GM21619 (cell line): ENCODE measurements at regions not wholly inside any gene's neighbourhood (a gene's known extent, or its start where the extent isn't known, plus 50 kb on each side); places are given as distances from the start of the nearest gene placed in this dataset.

Source experiments
- ATAC-seq: cut with Tn5 transposase; IDR thresholded peaks from one replicate; pipeline ENCODE4 v1.9.1; 2021; ENCODE audit not compliant: unreplicated experiment

DNA sequence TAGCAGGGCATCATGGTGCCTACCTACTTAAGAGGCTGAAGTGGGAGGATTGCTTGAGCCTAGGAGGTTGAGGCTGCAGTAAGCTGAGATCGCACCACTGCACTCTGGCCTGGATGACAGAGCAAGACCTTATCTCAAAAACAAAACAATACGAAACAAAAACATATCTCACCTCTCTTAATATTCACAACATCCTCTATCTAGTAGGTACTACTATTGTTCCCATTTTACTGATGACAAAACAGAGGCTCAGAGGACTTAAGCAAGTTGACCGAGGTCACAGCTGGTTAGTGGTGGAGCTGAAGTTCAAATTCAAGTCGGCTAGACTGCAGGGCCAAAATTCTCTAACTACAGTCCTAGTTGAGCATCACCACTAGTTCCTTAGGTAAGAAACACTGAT, 172.3 kb upstream of the EEA1 start:
- no peak for ATAC-seq

DNA sequence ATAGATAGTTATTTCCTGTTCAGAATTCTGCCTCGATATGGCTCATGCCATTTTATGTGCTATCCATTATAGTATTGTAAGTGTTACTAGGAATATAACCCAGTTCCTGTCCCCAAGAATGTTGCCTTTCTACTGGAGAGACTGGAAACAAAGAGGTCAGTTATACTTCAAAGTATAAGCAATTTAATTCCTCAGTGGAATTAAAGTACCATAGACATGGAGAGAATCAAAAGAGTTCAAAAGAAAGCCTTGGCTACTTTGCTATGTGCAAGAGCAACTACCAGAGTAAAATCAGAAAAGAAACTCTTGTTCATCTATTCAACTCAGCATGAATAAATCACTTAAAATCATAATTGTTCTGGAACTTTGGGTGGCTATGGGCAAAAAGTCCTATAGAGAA, 173.2 kb upstream of the EEA1 start:
- no peak for ATAC-seq

DNA sequence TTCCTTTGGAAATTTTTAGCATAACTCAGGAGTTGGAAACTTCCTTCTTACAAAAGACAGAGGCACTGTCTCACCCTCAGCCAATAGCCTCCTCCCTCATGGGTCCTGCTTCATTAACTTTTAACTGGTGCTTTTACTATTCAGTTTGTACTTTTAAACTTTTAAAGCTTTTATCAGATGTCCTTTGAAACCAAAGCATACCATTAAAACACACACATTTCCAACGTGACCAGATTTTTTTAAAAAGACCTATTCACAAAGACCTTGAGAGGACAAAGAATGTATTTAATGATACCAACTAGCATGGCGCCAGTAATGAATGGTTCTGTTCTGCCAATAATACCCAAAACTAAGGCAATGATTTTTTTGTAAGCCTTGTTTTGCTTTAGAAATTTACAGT, 173.6 kb upstream of the EEA1 start:
- no peak for ATAC-seq

DNA sequence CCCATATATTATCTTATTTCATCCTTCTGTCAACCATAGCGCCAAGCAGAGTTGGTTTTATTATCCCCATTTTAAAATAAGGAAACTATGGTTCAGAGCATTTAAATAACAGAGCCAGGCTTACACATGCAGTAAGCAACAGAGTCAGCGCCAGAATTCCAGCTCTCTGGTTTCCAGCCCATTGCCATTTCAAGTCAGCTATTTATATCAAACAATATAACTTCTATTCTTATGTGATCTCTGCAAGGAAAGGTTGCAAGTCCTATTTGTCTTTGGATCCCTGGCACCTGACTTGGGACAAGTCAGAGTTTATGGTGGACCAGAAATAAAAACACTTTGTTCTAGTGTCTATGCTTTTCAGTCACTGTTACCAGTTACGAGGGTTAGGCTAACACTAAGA, 174.1 kb upstream of the EEA1 start:
- ATAC-seq: no peak

DNA sequence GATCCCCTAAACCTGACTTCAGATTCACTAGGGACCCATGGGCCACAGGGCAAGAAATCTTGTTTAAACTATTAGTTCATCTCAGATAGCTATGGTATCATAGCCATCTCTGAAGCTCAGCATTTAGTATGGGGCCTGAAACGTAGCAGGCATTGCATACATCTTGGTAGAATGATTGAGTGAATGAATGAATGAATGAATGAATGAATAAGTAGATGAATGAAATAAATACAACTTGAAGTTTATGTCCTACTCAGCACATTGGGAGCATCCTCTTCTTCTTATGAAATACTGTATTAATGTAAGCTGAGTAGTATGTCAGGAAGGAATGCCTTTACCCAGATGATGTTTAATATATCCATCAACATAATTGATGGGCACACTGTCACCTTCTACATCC, 175.4 kb upstream of the EEA1 start:
- ATAC-seq: no peak

DNA sequence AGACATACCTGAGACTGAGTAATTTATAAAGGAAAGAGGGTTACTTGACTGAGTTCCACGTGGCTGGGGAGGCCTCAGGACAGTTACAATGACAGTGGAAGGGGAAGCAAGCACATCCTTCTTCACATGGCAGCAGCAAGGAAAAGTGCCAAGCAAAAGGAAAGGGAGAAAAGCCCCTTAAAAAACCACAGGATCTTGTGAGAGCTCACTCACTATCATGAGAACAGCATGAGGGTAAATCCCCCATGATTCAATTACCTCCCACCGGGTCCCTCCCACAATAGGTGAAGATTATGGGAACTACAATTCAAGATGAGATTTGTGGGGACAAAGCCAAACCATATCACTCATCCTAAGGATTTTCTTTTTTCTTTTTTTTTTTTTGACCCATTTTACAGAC, 177.8 kb upstream of the EEA1 start:
- ATAC-seq: no peak

DNA sequence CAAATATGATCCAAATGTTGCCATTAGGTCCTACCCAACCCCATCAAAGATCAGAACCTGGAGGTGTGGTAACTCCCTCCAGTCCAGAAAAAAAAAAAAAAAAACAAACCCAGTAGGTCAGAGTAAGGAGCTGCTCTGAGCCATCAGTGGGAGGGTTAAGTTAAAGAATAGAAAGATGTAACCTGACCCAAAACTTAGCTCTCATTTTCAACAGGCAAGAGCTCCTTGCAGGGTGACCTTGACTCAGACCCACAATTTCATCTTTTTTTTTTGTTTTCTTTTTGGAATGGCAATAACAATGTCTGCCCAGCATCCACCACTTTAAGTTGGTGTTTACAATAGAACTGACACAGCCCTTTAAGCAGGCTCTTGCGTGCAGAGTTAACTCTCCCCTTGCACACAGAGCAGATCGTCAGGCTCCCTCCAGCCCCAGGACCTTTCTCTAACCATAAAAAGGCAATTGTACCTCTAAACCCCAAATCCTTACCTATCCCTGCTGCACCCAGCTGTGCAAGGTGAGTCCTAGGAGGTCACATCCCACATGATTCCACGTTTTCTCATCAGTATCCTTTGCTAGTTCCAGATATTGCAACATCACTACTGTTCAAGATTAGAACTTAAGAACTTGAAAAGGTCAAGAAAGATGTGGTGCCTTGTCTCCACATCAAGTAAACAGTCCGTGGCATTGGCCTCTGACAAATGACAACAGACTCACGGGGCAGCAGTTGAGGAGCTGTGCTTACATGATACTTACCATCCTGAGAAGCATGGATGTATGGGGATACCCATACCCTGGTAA, 178.6 kb upstream of the EEA1 start:
- ATAC-seq: no peak

DNA sequence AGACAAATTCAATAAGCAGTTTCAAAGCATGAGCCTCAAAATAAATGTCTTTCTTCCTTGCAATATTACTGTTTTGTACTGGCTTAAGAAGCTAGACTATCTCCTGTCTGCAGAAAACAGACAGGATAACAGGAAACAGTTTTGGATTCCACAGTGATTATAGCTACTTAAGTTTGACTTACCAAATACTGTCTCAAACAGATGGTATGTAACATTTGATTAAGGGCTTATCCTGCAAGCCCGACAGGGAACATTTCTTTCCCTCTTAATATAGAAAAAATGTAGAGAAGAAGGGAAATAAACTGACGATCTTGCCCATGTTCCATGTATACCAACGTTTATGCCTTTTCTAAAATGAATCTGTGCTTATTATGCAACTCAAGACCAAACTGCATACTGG, 179.9 kb upstream of the EEA1 start:
- no peak for ATAC-seq

DNA sequence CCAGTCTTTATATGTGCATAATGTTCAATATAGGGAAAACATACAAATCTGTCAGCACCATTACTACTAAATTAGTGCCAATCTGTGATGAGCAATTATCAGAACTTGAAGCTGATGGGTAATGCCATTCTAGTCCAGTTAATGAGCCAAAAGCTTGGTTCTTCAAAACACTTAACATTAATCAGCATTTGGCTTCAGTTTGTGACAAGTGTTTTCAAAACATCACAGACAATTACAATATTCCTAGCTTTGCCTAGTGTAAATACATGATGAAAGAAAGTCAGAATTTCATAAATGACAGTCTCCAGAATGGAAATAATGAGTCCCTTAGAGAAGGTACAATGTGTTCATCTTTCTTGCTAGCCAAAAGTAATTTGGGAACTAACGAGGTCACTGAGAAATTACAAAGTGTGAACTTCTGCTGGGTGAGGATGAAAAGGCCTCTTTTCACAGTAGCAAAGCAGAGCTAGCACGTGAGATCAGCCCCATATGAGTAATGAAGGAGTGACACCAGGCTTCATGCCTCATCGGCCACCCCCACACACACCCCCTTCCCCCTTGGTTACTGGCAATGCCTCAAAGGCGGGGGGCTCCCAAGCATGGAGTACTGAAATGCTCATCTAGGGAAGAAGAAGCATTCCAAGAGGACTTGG, 180.6 kb upstream of the EEA1 start:
- no peak for ATAC-seq

DNA sequence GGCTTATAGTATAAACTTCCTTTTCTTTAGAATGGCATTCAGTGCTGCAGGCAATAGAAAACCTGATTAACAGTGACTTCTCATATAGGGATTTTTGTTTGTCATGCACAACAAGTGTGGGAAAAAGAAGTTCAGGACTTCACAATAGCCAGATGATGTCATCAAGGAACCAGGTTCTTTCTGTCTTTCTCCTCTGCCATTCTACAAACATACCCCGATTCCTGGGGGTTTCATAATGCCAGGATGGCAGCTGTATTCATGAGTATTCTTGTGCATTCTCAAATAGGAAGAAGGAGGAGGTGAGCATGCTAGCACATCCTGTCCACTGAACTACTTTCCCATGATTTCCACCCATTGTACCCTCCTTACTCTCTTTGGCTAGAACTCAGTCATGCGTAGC, 182.7 kb upstream of the EEA1 start:
- ATAC-seq: no peak

DNA sequence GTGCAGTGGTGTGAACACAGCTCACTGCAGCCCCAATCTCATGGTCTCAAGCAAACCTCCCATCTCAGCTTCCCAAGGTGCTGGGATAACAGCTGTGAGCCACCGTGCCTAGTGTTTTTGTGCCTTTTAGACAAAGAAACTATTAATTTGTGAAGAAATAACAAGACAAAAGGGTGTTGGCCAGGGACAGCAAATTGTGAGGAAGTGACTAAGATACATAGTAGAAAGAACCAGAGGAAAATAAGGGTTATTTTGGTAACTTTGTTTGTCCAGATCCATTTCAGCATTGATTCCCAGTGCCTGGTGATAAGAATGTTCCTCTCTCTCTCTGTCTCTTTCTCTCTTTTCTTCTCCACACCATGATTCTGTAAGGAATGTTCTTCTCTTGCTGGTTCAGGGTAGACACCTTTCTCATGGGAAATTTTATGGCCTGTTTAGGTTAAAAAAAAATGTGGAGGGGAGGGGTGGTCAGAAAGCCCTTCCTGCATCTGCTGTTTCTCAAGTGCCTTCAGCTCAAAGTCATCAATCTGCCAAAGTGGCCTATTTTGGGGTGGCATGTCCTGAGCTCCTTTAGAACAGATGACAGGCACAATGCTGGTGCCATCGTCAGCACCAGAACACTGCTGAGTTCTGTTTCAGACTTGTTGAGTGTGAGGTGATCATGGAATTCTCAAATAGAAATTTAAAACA, 184.4 kb upstream of the EEA1 start:
- no peak for ATAC-seq

DNA sequence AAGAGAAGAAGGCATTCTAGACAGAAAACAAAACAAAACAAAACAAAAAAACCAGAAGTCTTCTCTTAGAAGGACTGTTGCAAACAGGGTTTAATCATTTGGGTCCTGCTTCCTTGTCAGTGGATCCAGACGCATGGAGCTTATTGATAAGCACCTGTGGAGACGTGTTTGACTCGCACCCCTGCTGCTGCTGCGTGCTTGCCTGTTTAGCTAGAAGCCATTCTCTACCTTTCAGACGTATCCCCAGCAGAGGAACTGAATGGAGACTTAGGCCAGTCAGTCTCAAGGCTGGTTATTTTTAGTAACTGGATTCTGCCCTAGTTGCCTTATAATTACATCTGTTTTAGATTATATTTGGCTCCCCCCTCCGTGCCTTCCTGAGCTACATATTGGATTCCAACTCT, 186.1 kb upstream of the EEA1 start:
- ATAC-seq: no peak

DNA sequence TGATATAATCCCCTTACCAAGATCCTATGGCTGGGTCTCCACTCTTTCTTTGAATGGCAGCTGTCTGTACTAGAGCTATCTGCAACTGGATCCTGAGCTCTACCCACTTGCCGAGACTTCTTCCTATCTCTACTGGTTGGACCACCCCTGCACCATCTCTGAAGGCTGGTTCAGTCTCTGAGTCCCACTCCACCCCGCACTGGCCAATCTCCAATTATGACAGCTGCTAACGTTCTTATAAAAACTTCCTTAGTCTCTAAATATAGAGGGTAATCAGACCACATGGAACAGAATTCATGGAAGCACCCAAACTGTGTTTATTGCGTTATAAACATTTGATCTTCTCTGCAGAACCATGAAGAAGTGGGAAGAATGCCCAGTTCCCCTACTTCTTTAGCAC, 186.6 kb upstream of the EEA1 start:
- no peak for ATAC-seq

DNA sequence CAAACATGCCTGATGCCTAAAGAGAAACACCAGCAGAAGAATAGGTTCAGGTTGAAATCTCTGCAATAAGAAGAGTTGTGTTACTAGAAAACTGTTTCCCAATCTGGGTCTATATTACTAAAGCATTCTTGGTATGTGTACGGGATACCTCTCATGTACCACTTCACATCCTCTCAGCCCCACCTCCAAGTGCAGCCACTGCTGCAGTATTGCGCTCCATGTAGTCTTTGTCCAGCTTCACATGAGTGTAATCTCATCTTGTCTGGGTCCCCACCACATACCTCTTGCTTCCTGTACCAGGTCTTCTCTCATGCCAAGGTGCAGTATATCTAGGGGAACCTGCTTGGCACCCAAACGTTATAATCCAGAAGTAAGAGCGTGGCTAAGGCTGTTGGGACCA, 187.5 kb upstream of the EEA1 start:
- ATAC-seq: no peak

DNA sequence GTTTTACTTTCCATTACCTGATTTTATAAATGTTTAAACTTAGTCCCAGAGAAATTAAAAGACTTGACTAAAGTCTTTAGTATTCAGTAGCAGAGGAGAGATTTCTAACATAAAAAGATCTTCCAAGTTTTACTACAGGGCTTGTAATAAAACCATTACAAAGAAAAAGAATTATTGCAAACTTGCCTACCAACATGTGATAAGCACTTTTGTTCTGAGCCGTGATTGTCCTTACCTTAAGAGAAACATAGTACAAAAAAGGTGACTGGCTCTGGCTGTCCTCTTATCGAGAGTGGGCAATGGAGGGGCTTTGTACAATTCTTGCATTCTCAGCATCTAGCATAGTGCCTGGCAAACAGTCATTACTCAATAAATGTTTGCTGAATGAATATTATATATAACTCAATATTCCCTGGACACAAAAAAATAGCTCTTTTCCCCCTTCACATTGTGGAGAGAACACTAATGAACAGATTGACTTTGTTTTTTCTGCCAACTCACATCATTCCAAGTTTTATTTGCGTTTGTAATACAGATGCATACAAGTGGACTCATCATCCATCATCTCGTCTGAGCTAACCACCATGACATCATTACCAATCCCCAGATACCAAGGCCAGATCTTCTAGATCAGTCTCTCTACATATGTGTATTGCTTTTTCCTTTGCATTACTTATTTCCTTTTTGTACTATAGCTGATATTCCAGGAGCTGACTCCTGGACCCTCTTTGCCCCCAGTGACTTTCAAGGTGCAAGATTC, 192.8 kb upstream of the EEA1 start:
- ATAC-seq: no peak

DNA sequence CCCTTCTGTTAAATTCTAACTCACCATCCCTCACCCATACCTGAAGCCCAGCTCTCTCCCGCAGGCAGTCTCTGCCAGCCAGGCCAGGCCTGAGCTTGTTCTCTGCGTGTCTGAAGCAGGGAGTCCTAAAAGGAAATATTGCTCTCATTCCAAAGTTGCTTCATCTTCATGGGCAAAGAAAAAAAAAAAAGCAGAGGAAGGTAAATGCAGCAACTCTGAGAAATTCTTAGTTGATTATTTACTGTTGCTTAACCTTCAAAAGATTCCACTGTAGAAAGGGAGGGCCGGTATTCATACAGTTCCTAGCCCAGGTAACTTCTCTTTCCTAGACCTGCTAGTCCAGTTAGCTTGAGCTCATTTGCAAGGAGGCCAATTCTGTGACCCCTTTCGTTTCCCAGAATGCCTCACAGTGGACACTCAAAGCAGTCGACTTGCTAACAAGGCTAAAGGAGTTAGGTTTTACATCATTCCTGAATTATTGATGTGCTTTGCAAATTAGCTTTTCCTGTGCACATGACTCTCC, 193.5 kb upstream of the EEA1 start:
- ATAC-seq: no peak

DNA sequence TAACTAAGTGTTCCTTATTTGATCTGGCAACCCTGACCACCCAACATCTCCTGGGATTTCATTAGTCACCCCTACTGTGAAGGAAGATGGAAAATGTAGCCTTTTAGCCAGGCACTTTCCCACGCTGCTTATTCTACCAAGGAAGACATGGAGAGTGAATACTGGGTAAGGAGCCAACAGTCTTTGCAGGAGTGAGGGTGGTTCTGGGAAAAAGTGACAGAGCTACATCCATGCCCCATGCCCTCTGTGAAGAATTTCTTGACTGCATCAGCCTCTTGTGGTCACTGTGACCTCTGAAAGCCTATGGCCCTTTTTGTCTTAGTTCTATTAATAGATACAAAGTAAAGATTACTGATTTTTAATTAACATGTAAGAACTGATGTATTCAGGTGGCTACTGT, 196.0 kb upstream of the EEA1 start:
- ATAC-seq: no peak

DNA sequence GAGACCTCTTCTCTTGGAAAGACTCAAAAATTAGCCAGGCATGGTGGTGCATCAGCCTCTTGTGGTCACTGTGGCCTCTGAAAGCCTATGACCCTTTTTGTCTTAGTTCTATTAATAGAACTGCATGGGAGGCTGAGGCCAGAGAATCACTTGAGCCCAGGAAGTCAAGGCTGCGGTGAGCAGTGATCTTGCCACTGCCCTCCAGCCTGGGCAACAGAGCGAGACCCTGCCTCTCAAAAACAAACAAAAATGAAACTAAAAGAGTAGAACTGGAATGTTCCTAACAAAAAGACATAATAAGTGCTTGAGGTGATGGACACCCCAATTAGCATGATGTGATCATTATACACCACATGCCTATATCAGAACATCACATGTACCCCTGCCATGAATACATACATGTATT, 197.0 kb upstream of the EEA1 start:
- ATAC-seq: no peak

DNA sequence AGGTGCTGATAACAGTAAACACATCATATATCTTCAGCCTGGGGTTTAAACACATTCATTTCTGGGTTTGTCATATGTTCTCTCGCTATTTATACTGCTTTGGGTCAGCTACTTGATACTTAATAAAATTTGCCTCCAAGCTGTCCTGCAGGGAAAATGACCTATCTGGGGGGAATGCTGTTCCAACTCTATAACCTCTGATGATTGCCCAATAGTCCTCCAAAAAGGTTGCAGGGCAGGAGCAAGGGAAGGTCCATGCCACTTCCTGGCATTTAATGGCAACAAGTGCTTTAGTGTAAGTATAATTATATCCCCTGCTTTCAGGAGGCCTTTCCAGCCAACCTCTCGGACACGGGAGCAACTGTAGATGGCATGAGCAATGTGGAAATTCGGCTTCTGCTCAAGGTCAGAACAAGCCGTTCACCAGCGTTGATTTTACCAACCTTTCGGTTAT, 198.0 kb upstream of the EEA1 start:
- ATAC-seq: no peak

DNA sequence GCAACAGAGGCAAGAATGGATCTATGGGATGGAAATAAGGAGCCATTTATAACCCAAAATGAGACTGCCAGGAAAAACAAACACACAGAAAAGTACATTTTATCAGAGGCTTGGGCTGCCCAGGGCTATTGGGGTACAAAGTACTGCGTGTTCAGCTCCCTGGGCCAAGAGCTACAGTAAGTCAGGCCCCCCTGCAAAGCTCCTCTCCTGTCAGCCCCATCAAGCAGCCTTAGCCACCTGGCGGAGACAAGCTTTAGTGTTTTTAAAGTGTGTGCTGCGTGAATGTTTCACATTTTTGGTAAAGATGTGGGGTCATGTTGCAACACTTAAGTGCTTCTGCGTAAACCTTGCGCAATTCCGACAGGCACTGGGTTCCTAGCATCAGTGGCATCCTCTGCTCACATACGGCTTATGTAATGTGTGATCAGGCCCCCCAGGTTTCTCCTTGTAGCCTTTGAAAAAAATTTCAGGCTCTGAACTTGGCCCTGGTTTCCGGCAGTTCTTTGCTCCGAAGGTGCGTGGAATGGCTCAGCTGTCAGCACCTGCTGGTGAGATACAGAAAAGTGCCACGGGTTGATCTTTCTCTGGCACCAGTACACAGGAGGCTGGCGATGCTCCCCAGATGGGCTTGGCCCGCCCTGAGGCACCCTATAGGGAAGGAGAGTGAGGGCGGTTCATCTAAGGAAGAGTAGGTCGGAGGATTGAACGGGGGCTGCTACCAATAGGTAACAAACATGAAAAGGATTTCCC, 198.7 kb upstream of the EEA1 start:
- no peak for ATAC-seq

DNA sequence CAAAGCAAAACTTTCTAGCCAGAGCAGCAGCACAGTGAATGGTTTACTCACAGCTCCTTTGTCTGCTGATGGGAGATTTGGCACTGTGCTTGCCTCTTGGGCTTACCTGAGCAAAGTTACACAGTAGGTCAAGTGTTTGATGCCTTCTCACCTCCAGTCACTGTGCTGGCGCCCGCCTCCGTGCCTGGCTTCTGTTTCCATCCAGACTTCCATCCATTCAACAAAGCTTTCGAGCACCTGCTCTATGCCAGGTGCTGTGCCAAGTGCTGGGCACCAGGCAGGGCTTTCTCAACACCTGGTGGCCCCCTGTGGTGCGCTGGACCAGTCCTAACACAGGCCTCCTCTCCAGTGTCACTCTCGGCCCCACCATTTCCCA, 199.2 kb upstream of the EEA1 start:
- no peak for ATAC-seq
